GM19023 (cell line): ENCODE measurements at regions not wholly inside any gene's neighbourhood (a gene's known extent, or its start where the extent isn't known, plus 50 kb on each side); places are given as distances from the start of the nearest gene placed in this dataset.
"Not testable (repeated sequence)": the region's sequence is repeated elsewhere in the genome, so short reads cannot be mapped to it uniquely, and the experiment has no call there.

ENCODE experiments used
- ATAC-seq: cut with Tn5 transposase; IDR thresholded peaks from one replicate; pipeline ENCODE4 v1.9.1; 2021; ENCODE audit warnings: mild to moderate bottlenecking, moderate library complexity; ENCODE audit not compliant: unreplicated experiment

DNA sequence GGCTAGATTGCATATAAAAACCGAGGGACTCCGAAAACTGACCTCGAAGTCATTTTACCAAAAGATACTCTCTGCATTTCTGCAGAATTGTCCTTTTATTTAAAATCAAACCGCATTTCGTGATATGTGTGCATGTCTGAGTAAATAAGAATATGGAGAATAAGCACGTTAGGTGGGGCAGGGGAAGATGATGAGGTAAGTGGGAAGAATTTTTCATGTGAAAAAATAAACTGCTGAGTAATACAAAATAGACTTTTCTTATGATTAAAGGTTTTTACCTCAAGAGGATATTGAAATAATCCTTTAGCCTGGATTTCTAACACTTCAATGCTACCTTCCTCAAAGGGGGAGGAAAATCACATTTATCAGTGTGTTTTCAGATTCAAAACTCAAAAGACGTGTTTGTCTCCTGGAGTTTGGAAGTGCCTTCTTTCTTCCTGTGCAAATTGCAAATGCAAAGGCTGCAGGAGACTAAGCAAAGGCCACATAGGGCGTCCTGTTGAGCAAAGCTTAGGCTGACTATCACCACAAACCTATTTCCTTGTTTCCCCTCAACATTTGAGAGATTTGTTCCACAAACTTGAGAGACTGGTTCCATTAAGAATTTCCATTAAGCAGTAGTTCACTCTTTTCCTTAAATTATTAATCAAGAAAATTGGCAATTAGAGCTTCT lies 813.5 kb downstream of the MCTP2 start:
- no peak for ATAC-seq

- no peak for ATAC-seq
Measured at GRCh38 chr15:95051861-95052260, 820.5 kb downstream of the MCTP2 start.

GRCh38 chr15:95059346-95059905 lies 828.1 kb downstream of the MCTP2 start:
- no peak for ATAC-seq

- ATAC-seq = no peak
Measured at GRCh38 chr15:95068701-95069521, 837.5 kb downstream of the MCTP2 start.

DNA sequence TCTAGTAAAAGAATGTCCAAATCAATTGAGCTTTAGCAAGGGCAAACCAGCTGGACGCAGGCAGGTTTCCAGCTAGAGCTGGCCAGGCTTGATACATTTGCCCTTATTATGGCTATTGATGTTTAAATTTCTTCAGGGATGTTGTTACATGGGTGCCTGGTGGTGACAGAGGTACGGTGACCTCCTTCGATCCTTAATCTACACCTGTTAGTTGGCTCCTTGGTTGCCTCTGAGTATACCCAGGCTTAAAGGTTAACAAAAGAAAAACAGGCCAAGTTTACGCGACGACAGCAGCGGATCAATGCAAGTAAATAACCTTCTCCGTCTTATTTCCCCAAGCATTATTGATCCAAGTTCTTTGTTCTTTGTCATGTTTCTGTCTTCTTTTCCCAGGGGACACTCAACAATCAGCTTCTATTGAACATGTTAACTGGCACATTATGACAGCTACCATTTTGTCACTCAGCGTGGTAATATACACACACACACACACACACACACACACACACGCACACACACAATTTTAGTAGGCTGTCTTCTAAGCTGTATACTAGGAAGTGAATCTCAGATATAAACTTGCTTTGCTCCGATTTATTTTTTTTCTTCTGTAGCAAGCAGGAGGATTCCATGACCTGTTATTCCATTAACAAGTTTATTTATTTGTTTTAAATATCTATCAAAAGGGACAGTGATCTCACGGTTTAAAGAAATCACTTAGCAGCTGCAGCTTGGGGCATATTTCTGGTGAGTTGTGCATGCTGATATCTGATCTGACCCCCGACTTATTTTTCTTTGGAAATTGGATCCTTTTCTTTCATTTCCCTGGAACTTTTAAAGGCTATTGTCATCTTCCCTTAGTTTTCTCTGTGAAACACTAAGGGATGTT lies 844.7 kb downstream of the MCTP2 start:
- no peak for ATAC-seq

DNA sequence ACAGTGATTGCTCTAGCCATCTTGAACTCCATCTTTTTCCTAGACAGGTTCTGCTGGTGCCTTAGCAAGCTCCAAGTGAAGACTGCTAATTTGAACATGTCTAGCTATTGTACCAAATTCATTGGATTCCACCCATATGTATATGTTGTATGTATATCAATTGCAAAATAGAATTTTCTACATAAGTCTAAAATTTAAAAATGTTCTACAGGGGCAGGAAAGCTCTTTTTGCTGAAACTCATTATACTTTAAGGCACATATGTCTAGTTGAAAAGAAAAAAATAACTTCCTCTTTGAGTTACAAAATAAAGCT lies 845.3 kb downstream of the MCTP2 start:
- ATAC-seq = no peak

DNA sequence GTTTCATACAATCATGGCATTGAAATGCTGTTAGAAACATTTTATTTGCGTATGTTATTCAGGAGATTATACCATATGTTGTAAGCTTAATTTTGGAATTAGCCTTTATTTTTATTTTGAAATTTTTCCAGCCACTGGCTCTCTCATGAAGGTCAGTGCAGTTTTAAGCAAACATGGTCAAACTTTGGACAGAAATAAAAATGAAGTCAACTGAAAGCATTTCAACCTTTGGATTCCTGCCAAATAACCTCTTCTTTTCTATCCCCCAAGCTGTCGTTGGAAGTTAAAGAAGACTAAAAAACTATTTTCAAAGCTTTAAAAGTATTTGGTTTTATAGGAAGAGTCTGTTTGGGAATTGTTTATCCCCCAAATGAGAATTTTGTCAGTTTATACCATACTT lies 846.6 kb downstream of the MCTP2 start:
- no peak for ATAC-seq

- not testable (repeated sequence) for ATAC-seq
Measured at GRCh38 chr15:95080228-95080627, 848.9 kb downstream of the MCTP2 start.

DNA sequence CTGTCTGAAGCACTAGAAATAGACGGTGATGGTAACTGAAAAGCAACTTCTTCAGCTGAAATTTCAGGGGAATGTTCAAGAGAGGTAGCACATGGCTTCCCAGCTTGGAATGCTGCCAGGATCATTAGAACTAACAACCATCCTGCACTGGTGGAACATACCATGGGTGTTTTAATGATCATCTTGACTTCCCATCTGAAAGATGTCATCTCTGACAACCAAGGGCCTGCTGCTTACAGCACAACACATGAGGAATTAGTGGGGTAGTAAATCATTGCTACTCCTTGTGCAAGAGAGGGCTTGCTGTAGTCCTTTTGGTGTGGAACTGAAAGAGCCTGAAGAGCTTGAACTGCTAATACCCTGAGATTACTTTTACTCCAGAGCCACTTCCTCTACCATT lies 853.7 kb downstream of the MCTP2 start:
- no peak for ATAC-seq

DNA sequence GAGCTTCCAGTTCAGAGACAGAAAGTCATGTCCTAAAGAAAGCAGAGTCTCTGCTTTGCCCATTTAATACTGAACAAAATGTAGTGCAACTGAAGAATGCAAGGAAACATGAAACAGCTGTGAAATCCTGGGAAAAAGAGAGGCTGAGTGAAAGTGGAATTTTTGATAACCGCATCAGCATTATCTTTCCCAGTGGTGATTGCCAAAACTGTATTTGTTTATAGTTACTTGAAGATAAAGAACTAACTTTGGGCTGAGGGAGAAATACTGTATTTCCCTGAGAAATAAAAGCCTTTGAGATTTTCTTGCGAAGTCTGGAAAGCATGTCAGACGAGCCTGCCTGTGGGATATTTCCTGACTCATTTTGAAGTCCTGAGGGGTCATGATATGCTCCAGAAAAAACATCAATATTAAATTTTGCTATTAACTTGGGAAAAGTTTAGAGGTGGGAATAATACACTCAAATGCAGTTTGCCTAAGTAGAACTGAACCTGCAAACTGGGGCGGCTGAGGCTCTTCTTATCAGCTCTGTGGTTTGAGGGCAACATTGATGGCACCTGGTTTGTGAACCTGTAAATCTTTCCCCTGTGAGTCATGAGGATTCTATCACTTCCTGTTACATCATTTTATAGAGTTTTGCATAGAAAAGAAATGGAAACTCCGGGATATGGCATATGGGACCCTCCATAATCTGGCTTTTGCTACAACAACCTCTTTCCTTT lies 855.3 kb downstream of the MCTP2 start:
- no peak for ATAC-seq

- no peak for ATAC-seq
Measured at GRCh38 chr15:95087253-95087609, 855.9 kb downstream of the MCTP2 start.

GRCh38 chr15:95091444-95091843 lies 860.1 kb downstream of the MCTP2 start:
- ATAC-seq = no peak

- ATAC-seq = no peak
Measured at GRCh38 chr15:95095250-95095649, 863.9 kb downstream of the MCTP2 start.

GRCh38 chr15:95096651-95097050 lies 865.3 kb downstream of the MCTP2 start:
- ATAC-seq = no peak

- ATAC-seq = no peak
Measured at GRCh38 chr15:95097361-95097760, 866.0 kb downstream of the MCTP2 start.

DNA sequence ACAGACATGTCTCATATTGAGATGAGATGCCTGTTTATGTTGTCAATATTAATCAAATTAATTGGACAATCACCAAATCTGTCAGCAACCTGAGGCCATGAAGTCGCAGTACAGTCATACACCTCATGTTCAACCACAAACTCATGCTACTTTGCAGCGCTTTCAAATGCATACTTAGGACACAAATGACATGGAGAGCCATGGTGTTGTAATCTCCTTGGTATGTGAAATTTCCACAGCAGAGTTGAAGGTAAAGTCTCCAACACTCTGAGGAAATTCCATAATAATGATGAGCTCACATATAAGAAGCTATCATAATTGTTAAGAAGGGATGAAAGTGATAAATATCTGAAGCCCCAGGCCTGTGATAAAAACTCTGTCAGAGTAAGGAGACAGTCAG lies 873.9 kb downstream of the MCTP2 start:
- ATAC-seq = no peak

- ATAC-seq = no peak
Measured at GRCh38 chr15:95106801-95107200, 875.4 kb downstream of the MCTP2 start.

GRCh38 chr15:95108673-95109072 lies 877.3 kb downstream of the MCTP2 start:
- no peak for ATAC-seq

DNA sequence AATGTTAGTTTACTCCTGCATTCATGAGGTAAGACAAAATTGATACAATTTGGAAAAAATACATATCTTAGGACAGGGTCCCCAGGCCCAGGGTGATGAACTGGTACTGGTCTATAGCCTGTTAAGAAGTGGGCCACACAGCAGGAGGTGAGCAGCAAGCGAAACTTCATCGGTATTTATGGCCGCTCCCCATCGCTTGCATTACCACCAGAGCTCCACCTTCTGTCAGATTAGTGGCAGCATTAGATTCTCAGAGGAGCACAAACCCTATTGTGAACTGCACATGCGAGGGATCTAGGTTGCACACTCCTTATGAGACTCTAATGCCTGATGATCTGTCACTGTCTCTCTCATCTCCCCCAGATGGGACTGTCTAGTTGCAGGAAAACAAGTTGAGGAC lies 880.6 kb downstream of the MCTP2 start:
- no peak for ATAC-seq

DNA sequence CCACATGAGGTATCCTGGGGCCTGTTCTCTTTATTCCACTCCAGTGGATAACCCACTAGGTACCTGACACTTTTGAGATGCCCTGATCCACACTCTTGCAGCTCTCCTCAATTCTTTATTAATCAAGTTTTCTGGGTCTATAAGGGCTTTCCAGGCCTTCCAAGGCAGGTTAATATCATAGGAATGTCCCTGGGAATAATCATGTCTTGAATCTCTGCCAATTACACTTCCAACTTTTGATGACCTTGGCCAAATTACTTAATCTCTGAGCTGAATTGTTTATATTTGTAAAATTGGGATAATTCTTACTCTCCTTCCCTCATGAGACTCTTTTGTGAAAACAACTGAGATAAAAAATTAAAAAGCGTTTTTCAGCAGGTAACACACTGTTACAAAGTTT lies 881.7 kb downstream of the MCTP2 start:
- ATAC-seq = no peak
